Upper lobe of right lung (tissue), 1 donor: ENCODE measurements at regions not wholly inside any gene's neighbourhood (a gene's known extent, or its start where the extent isn't known, plus 50 kb on each side); places are given as distances from the start of the nearest gene placed in this dataset.

ENCODE experiments used
- ATAC-seq: fragments of 200-7000 bp; cut with Tn5 transposase; one replicate; pipeline ENCODE4 v1.9.1; 2020; ENCODE audit warnings: mild to moderate bottlenecking, moderate library complexity
- DNase-seq: peaks from one replicate; pipeline ENCODE4 v3.0.0-alpha.2; 2020
- H3K27ac ChIP-seq: fragments of 200-600 bp; one replicate; pipeline ENCODE4 v1.8.0; 2022
- H3K27me3 ChIP-seq: fragments of 200-600 bp; one replicate; pipeline ENCODE4 v1.8.0; 2022; ENCODE audit warnings: mild to moderate bottlenecking
- H3K36me3 ChIP-seq: fragments of 200-600 bp; one replicate; pipeline ENCODE4 v1.8.0; 2022
- H3K4me1 ChIP-seq: fragments of 200-600 bp; one replicate; pipeline ENCODE4 v1.8.0; 2022
- H3K4me3 ChIP-seq: fragments of 200-600 bp; one replicate; pipeline ENCODE4 v1.8.0; 2022; ENCODE audit warnings: mild to moderate bottlenecking
- H3K9me3 ChIP-seq: fragments of 200-600 bp; one replicate; pipeline ENCODE4 v1.8.0; 2022
- CTCF ChIP-seq: fragments of 200-600 bp; IDR thresholded peaks from one replicate; pipeline ENCODE4 v1.8.0; 2022; ENCODE audit warnings: antibody characterized with exemption
- intact Hi-C: fragments of 100-400 bp; cut with DNase I; formaldehyde crosslinking; loops from one replicate; pipeline ENCODE4 v1.11.0; 2022
- donor health status: DM: no; HTN: yes; CAD: no; lungs with severe emphysema.

GRCh38 chr13:42696191-42696590 is 85.2 kb upstream of the FAM216B start:
- ATAC-seq: no peak
- Histone ChIP-seq H3K4me3 (no peak overlapping the region), H3K27me3 (no peaks in the 10 kb centered on the region), H3K4me1 (no peaks in the 10 kb centered on the region), H3K9me3 (no peaks in the 10 kb centered on the region), H3K36me3 (no peaks in the 10 kb centered on the region), H3K27ac (no peak overlapping the region)
- intact Hi-C loops: no loop called here
- TF ChIP-seq CTCF: no peak
- no peak for DNase-seq

- Histone ChIP-seq H3K27me3 (no peaks in the 10 kb centered on the region), H3K4me3 (no peak overlapping the region), H3K27ac (no peak overlapping the region), H3K4me1 (no peaks in the 10 kb centered on the region), H3K9me3 (no peaks in the 10 kb centered on the region), H3K36me3 (no peaks in the 10 kb centered on the region)
- DNase-seq (no peak), ATAC-seq (no peak)
- intact Hi-C loops: no loop called here
- TF ChIP-seq CTCF: no peak
Observed at GRCh38 chr13:42699912-42700311, 81.5 kb upstream of the FAM216B start.

GRCh38 chr13:42702716-42703115 is 78.7 kb upstream of the FAM216B start:
- no peaks in the 10 kb centered on the region for H3K4me1 ChIP-seq
- no peaks in the 10 kb centered on the region for H3K27me3 ChIP-seq
- H3K27ac ChIP-seq: no peak overlapping the region
- ATAC-seq (peak; percentile 57), DNase-seq (no peak)
- H3K36me3 ChIP-seq: no peaks in the 10 kb centered on the region
- H3K9me3 ChIP-seq: no peaks in the 10 kb centered on the region
- TF ChIP-seq CTCF: no peak
- no peak overlapping the region for H3K4me3 ChIP-seq
- intact Hi-C loops: no loop called here

GRCh38 chr13:42703740-42704139 is 77.6 kb upstream of the FAM216B start:
- TF ChIP-seq CTCF: no peak
- Histone ChIP-seq H3K4me1 (no peaks in the 10 kb centered on the region), H3K4me3 (no peak overlapping the region), H3K27ac (no peak overlapping the region), H3K27me3 (no peaks in the 10 kb centered on the region), H3K9me3 (no peaks in the 10 kb centered on the region), H3K36me3 (no peaks in the 10 kb centered on the region)
- DNase-seq (no peak), ATAC-seq (no peak)
- intact Hi-C loops: no loop called here

GRCh38 chr13:42706286-42706685 is 75.1 kb upstream of the FAM216B start:
- Histone ChIP-seq H3K27ac (no peak overlapping the region), H3K4me3 (no peak overlapping the region), H3K4me1 (no peaks in the 10 kb centered on the region), H3K36me3 (no peaks in the 10 kb centered on the region), H3K27me3 (no peaks in the 10 kb centered on the region), H3K9me3 (no peaks in the 10 kb centered on the region)
- intact Hi-C loops: no loop called here
- DNase-seq (no peak), ATAC-seq (no peak)
- no peak for TF ChIP-seq CTCF

GRCh38 chr13:42707048-42707447 is 74.3 kb upstream of the FAM216B start:
- no peaks in the 10 kb centered on the region for H3K4me1 ChIP-seq
- ATAC-seq (no peak), DNase-seq (no peak)
- intact Hi-C loops: no loop called here
- H3K9me3 ChIP-seq: no peaks in the 10 kb centered on the region
- TF ChIP-seq CTCF: no peak
- H3K27ac ChIP-seq: no peak overlapping the region
- no peaks in the 10 kb centered on the region for H3K27me3 ChIP-seq
- H3K36me3 ChIP-seq: no peaks in the 10 kb centered on the region
- no peak overlapping the region for H3K4me3 ChIP-seq
